ENCODE measurements at regions not wholly inside any gene's neighbourhood (a gene's known extent, or its start where the extent isn't known, plus 50 kb on each side); places are given as distances from the start of the nearest gene placed in this dataset.

DNA sequence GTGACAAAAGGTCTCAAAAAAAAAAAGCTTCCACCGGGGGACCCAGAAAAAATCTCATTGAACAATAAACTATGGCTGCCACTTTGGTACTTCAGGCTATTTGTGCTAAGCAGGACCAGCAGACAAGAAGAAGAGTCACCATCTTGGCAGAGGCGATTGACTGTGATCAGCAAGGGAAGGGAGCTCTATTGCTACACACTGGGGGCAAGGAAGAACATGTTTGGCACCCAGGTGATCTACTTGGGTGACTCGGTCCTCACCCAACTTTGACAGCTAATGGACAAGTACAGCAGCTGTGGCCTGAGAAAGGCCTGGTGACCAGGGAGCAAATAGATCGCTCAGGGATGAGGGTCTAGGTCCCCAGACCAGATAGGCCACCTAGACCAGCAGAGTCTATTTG lies 53.4 kb upstream of the SRP9 start:
- no peak for DNase-seq (ENCODE audit: low read depth)
- no peak overlapping the region for H3K4me3 ChIP-seq (replicated peaks; ENCODE audit: low read depth, low read length)
- TF ChIP-seq, protein P1, sequence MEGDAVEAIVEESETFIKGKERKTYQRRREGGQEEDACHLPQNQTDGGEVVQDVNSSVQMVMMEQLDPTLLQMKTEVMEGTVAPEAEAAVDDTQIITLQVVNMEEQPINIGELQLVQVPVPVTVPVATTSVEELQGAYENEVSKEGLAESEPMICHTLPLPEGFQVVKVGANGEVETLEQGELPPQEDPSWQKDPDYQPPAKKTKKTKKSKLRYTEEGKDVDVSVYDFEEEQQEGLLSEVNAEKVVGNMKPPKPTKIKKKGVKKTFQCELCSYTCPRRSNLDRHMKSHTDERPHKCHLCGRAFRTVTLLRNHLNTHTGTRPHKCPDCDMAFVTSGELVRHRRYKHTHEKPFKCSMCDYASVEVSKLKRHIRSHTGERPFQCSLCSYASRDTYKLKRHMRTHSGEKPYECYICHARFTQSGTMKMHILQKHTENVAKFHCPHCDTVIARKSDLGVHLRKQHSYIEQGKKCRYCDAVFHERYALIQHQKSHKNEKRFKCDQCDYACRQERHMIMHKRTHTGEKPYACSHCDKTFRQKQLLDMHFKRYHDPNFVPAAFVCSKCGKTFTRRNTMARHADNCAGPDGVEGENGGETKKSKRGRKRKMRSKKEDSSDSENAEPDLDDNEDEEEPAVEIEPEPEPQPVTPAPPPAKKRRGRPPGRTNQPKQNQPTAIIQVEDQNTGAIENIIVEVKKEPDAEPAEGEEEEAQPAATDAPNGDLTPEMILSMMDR (IDR thresholded peaks at IDR 0.05; ENCODE audit: low read length, missing control alignments): no peak
